Psoas muscle (tissue), 7 donors: ENCODE measurements at regions not wholly inside any gene's neighbourhood (a gene's known extent, or its start where the extent isn't known, plus 50 kb on each side); places are given as distances from the start of the nearest gene placed in this dataset.
A peak's percentile ranks its signal among the peaks of the same experiment; 100 is the strongest.

ENCODE experiments used
- ATAC-seq, 4 donors: fragments of 200-7000 bp; cut with Tn5 transposase; one replicate each; pipeline ENCODE4 v1.9.1; 2020; ENCODE audit warnings: moderate library complexity in 3 of 4, mild to moderate bottlenecking in 2 of 4
- DNase-seq, 2 donors: peaks; one replicate each; pipeline ENCODE4 v3.0.0-alpha.2; 2020
- H3K27ac ChIP-seq: fragments of 200-600 bp; one replicate; pipeline ENCODE4 v1.8.0; 2022
- H3K27me3 ChIP-seq, 3 donors: fragments of 200-600 bp in 1 of 3; one replicate each; pipeline versions ENCODE4 v1.6.1 to v1.8.0; 2013 to 2022; ENCODE audit warnings: low read length in 2 of 3, mild to moderate bottlenecking in 2 of 3, moderate library complexity in 1 of 3; ENCODE audit not compliant: insufficient read depth in 3 of 3
- H3K36me3 ChIP-seq, 2 donors: fragments of 200-600 bp in 1 of 2; one replicate each; pipeline versions ENCODE4 v1.6.1 to v1.8.0; 2013 to 2022; ENCODE audit warnings: low read depth in 1 of 2, mild to moderate bottlenecking in 1 of 2, moderate library complexity in 1 of 2; ENCODE audit not compliant: insufficient read depth in 1 of 2
- H3K4me1 ChIP-seq: fragments of 200-600 bp; one replicate; pipeline ENCODE4 v1.8.0; 2022
- H3K4me3 ChIP-seq: fragments of 200-600 bp; one replicate; pipeline ENCODE4 v1.8.0; 2022; ENCODE audit warnings: mild to moderate bottlenecking
- H3K9me3 ChIP-seq: fragments of 200-600 bp; one replicate; pipeline ENCODE4 v1.8.0; 2022
- CTCF ChIP-seq: fragments of 200-600 bp; IDR thresholded peaks from one replicate; pipeline ENCODE4 v1.8.0; 2022; ENCODE audit warnings: antibody characterized with exemption
- WGBS, 3 donors: extraction: QIAGEN DNeasy Blood & Tissue Kit; methylation state at CpG; one replicate each; pipeline versions ENCODE4 v1.1.6 to v1.1.7; 2013; 5-methylcytosine and 5-hydroxymethylcytosine counted together
- intact Hi-C, 2 donors: fragments of 100-400 bp; cut with DNase I; formaldehyde crosslinking; loops; one replicate each; pipeline versions ENCODE4 v1.11.0 to v1.14.2; 2022
- donor health status: healthy with polysubstance abuse.
- donor health status: DM: no; HTN: no; CAD: no; lungs with moderate emphysema.
- donor health status: Bipolar disorder and iron deficiency.
- donor health status: healthy.
- donor health status: DM: yes; HTN: yes; CAD: no.
- donor health status: DM: no; HTN: no; CAD: no.
- donor health status: DM: yes; HTN: yes; CAD: no.

- no peak for TF ChIP-seq CTCF
- Histone ChIP-seq H3K27ac (no peak overlapping the region), H3K27me3 (no peaks in the 10 kb centered on the region), H3K4me1 (no peaks in the 10 kb centered on the region), H3K9me3 (no peaks in the 10 kb centered on the region), H3K4me3 (no peak overlapping the region), H3K36me3 (no peaks in the 10 kb centered on the region)
- no peak for ATAC-seq
- intact Hi-C loops, result no loop called here
- WGBS, 3 donors, result 74 to 77% (median 76%) methylated on average over 4 of the region's 4 CpGs
- DNase-seq, result no peak
These were observed 452.8 kb downstream of the IRX1 start for GRCh38 chr5:4048398-4048797.

- no peak overlapping the region for H3K4me3 ChIP-seq
- no peak for TF ChIP-seq CTCF
- H3K27me3 ChIP-seq, result no peaks in the 10 kb centered on the region
- ATAC-seq (no peak), DNase-seq (no peak)
- no peaks in the 10 kb centered on the region for H3K4me1 ChIP-seq
- no peaks in the 10 kb centered on the region for H3K36me3 ChIP-seq
- intact Hi-C loops, result no loop called here
- WGBS, 3 donors, result 81 to 89% (median 87%) methylated on average over 6 of the region's 6 CpGs
- no peak overlapping the region for H3K27ac ChIP-seq
- H3K9me3 ChIP-seq, result no peaks in the 10 kb centered on the region
These were observed 454.6 kb downstream of the IRX1 start for GRCh38 chr5:4050203-4050602.

GRCh38 chr5:4053136-4053535 lies 457.5 kb downstream of the IRX1 start:
- Histone ChIP-seq H3K9me3 (no peaks in the 10 kb centered on the region), H3K4me3 (no peak overlapping the region), H3K27ac (no peak overlapping the region), H3K27me3 (no peaks in the 10 kb centered on the region), H3K4me1 (no peaks in the 10 kb centered on the region), H3K36me3 (no peaks in the 10 kb centered on the region)
- intact Hi-C loops, result no loop called here
- TF ChIP-seq CTCF, result no peak
- DNase-seq (no peak), ATAC-seq (no peak)
- 77 to 87% (median 82%) methylated on average over 4 of the region's 4 CpGs for WGBS, 3 donors

GRCh38 chr5:4054092-4054491 lies 458.5 kb downstream of the IRX1 start:
- no peak for TF ChIP-seq CTCF
- Histone ChIP-seq H3K27me3 (no peaks in the 10 kb centered on the region), H3K36me3 (no peaks in the 10 kb centered on the region), H3K9me3 (no peaks in the 10 kb centered on the region), H3K4me3 (no peak overlapping the region), H3K4me1 (no peaks in the 10 kb centered on the region), H3K27ac (no peak overlapping the region)
- intact Hi-C loops, result no loop called here
- 29 to 65% (median 57%) methylated on average over 1 of the region's 1 CpG for WGBS, 3 donors
- DNase-seq, result no peak
- ATAC-seq, result no peak

GRCh38 chr5:4058899-4059298 lies 463.3 kb downstream of the IRX1 start:
- H3K27me3 ChIP-seq, result no peaks in the 10 kb centered on the region
- H3K4me3 ChIP-seq, result no peak overlapping the region
- ATAC-seq (no peak), DNase-seq (peak in 1 of 2 donors; percentile 11)
- TF ChIP-seq CTCF, result no peak
- H3K36me3 ChIP-seq, result no peaks in the 10 kb centered on the region
- no peaks in the 10 kb centered on the region for H3K9me3 ChIP-seq
- no peaks in the 10 kb centered on the region for H3K4me1 ChIP-seq
- intact Hi-C loops, result no loop called here
- H3K27ac ChIP-seq, result no peak overlapping the region
- WGBS, 3 donors, result 16 to 33% (median 19%) methylated on average over 6 of the region's 6 CpGs
